Lower lobe of right lung (tissue), 2 donors: ENCODE measurements at regions not wholly inside any gene's neighbourhood (a gene's known extent, or its start where the extent isn't known, plus 50 kb on each side); places are given as distances from the start of the nearest gene placed in this dataset.

Source experiments
- ATAC-seq, 2 donors: fragments of 200-7000 bp; cut with Tn5 transposase; one replicate each; pipeline ENCODE4 v1.9.1; 2020 to 2022; ENCODE audit warnings: mild to moderate bottlenecking in 2 of 2, moderate library complexity in 2 of 2
- DNase-seq: peaks from one replicate; pipeline ENCODE4 v3.0.0-alpha.2; 2020
- H3K27ac ChIP-seq: fragments of 200-600 bp; one replicate; pipeline ENCODE4 v1.8.0; 2022
- H3K27me3 ChIP-seq: fragments of 200-600 bp; one replicate; pipeline ENCODE4 v1.8.0; 2022; ENCODE audit warnings: low read depth
- H3K36me3 ChIP-seq: fragments of 200-600 bp; one replicate; pipeline ENCODE4 v1.8.0; 2022; ENCODE audit warnings: mild to moderate bottlenecking
- H3K4me1 ChIP-seq: fragments of 200-600 bp; one replicate; pipeline ENCODE4 v1.8.0; 2022
- H3K4me3 ChIP-seq: fragments of 200-600 bp; one replicate; pipeline ENCODE4 v1.8.0; 2022; ENCODE audit warnings: mild to moderate bottlenecking
- H3K9me3 ChIP-seq: fragments of 200-600 bp; one replicate; pipeline ENCODE4 v1.8.0; 2022
- CTCF ChIP-seq: fragments of 200-600 bp; IDR thresholded peaks from one replicate; pipeline ENCODE4 v1.8.0; 2022; ENCODE audit warnings: antibody characterized with exemption, mild to moderate bottlenecking
- intact Hi-C: fragments of 100-400 bp; cut with DNase I; formaldehyde crosslinking; loops from one replicate; pipeline ENCODE4 v1.11.0; 2022
- donor health status: DM: no; HTN: yes; CAD: no; lungs with severe emphysema.

- Histone ChIP-seq H3K36me3 (no peaks in the 10 kb centered on the region), H3K27me3 (no peaks in the 10 kb centered on the region), H3K27ac (no peak overlapping the region), H3K4me1 (peaks cover 10% of the 10 kb centered on the region), H3K9me3 (no peaks in the 10 kb centered on the region), H3K4me3 (no peak overlapping the region)
- ATAC-seq (no peak), DNase-seq (no peak)
- intact Hi-C loops, result no loop called here
- TF ChIP-seq CTCF, result no peak
Observed at GRCh38 chr1:56436912-56437417, 142.4 kb downstream of the PLPP3 start.

GRCh38 chr1:56436296-56436695 lies 143.1 kb downstream of the PLPP3 start:
- intact Hi-C loops, result no loop called here
- H3K4me3 ChIP-seq, result no peak overlapping the region
- ATAC-seq (no peak), DNase-seq (no peak)
- H3K36me3 ChIP-seq, result no peaks in the 10 kb centered on the region
- H3K27ac ChIP-seq, result no peak overlapping the region
- no peak for TF ChIP-seq CTCF
- no peaks in the 10 kb centered on the region for H3K27me3 ChIP-seq
- H3K9me3 ChIP-seq, result no peaks in the 10 kb centered on the region
- peaks cover 10% of the 10 kb centered on the region for H3K4me1 ChIP-seq

GRCh38 chr1:56435434-56436262 lies 143.7 kb downstream of the PLPP3 start:
- H3K27ac ChIP-seq, result no peak overlapping the region
- ATAC-seq (no peak), DNase-seq (no peak)
- no peak overlapping the region for H3K4me3 ChIP-seq
- no peak for TF ChIP-seq CTCF
- H3K27me3 ChIP-seq, result no peaks in the 10 kb centered on the region
- intact Hi-C loops, result no loop called here
- no peaks in the 10 kb centered on the region for H3K36me3 ChIP-seq
- H3K9me3 ChIP-seq, result no peaks in the 10 kb centered on the region
- peaks cover 10% of the 10 kb centered on the region for H3K4me1 ChIP-seq

- no peak for ATAC-seq
- Histone ChIP-seq H3K36me3 (no peaks in the 10 kb centered on the region), H3K27ac (no peak overlapping the region), H3K4me1 (peaks cover 7% of the 10 kb centered on the region), H3K27me3 (no peaks in the 10 kb centered on the region), H3K4me3 (no peak overlapping the region), H3K9me3 (no peaks in the 10 kb centered on the region)
- no peak for DNase-seq
- intact Hi-C loops, result no loop called here
- TF ChIP-seq CTCF, result no peak
Observed at GRCh38 chr1:56434740-56435139, 144.6 kb downstream of the PLPP3 start.

- H3K4me1 ChIP-seq, result peaks cover 3% of the 10 kb centered on the region
- ATAC-seq (no peak), DNase-seq (no peak)
- TF ChIP-seq CTCF, result no peak
- H3K9me3 ChIP-seq, result no peaks in the 10 kb centered on the region
- intact Hi-C loops, result no loop called here
- no peaks in the 10 kb centered on the region for H3K27me3 ChIP-seq
- H3K27ac ChIP-seq, result no peak overlapping the region
- H3K4me3 ChIP-seq, result no peak overlapping the region
- no peaks in the 10 kb centered on the region for H3K36me3 ChIP-seq
Observed at GRCh38 chr1:56434025-56434424, 145.3 kb downstream of the PLPP3 start.
